ENCODE measurements at regions not wholly inside any gene's neighbourhood (a gene's known extent, or its start where the extent isn't known, plus 50 kb on each side); places are given as distances from the start of the nearest gene placed in this dataset.
A peak's percentile ranks its signal among the peaks of the same experiment; 100 is the strongest.

GRCh38 chr12:97097734-97098133, 190.7 kb downstream of the NEDD1 start:
- DNase-seq, result no peak

- no peak for DNase-seq
Observed at GRCh38 chr12:97109441-97109840, 202.4 kb downstream of the NEDD1 start.

GRCh38 chr12:97112136-97112535, 205.1 kb downstream of the NEDD1 start:
- DNase-seq, result no peak

GRCh38 chr12:97118796-97119375, 211.8 kb downstream of the NEDD1 start:
- DNase-seq, result no peak

GRCh38 chr12:97127061-97127460, 220.0 kb downstream of the NEDD1 start:
- DNase-seq, result no peak

GRCh38 chr12:97131220-97131981, 224.3 kb downstream of the NEDD1 start:
- DNase-seq, result no peak

GRCh38 chr12:97132270-97132669, 225.2 kb downstream of the NEDD1 start:
- DNase-seq, result no peak

- no peak for DNase-seq
Observed at GRCh38 chr12:97134495-97134894, 227.4 kb downstream of the NEDD1 start.

GRCh38 chr12:97140355-97140754, 233.3 kb downstream of the NEDD1 start:
- DNase-seq, result no peak

- no peak for DNase-seq
Observed at GRCh38 chr12:97142737-97143410, 235.8 kb downstream of the NEDD1 start.

GRCh38 chr12:97148941-97149559, 242.0 kb downstream of the NEDD1 start:
- peak; percentile 50 for DNase-seq

GRCh38 chr12:97151481-97151880, 244.4 kb downstream of the NEDD1 start:
- DNase-seq, result no peak

- no peak for DNase-seq
Observed at GRCh38 chr12:97159377-97159776, 252.3 kb downstream of the NEDD1 start.

GRCh38 chr12:97160277-97160676, 253.2 kb downstream of the NEDD1 start:
- DNase-seq, result no peak

- DNase-seq, result no peak
Observed at GRCh38 chr12:97162173-97162572, 255.1 kb downstream of the NEDD1 start.

GRCh38 chr12:97164936-97165335, 257.9 kb downstream of the NEDD1 start:
- DNase-seq, result no peak

- no peak for DNase-seq
Observed at GRCh38 chr12:97167598-97167997, 260.5 kb downstream of the NEDD1 start.

- no peak for DNase-seq
Observed at GRCh38 chr12:97168804-97169203, 261.7 kb downstream of the NEDD1 start.

GRCh38 chr12:97169889-97170567, 263.0 kb downstream of the NEDD1 start:
- no peak for DNase-seq

- DNase-seq, result no peak
Observed at GRCh38 chr12:97173688-97174410, 266.8 kb downstream of the NEDD1 start.

GRCh38 chr12:97177481-97177880, 270.4 kb downstream of the NEDD1 start:
- DNase-seq, result no peak

GRCh38 chr12:97181571-97182265, 274.7 kb downstream of the NEDD1 start:
- no peak for DNase-seq
